GM23338 (cell line): ENCODE measurements at regions not wholly inside any gene's neighbourhood (a gene's known extent, or its start where the extent isn't known, plus 50 kb on each side); places are given as distances from the start of the nearest gene placed in this dataset.

Experiments used
- ATAC-seq: fragments of 200-7000 bp; cut with Tn5 transposase; 3 replicates; pipeline ENCODE4 v1.9.1; 2020
- DNase-seq: peaks from one replicate; pipeline ENCODE4 v3.0.0-alpha.2; 2015; ENCODE audit warnings: low spot score
- H2AFZ ChIP-seq: fragments of 200-600 bp; sonication (generic); 2 replicates; pipeline ENCODE4 v1.8.0; 2016; ENCODE audit warnings: antibody characterized with exemption, mild to moderate bottlenecking, moderate library complexity
- H3F3A ChIP-seq: fragments of 200-600 bp; sonication (generic); replicated peaks from 2 replicates; pipeline ENCODE4 v1.8.0; 2017; ENCODE audit warnings: antibody characterized with exemption, mixed run types, low read depth
- H3K27ac ChIP-seq: fragments of 200-600 bp; sonication (generic); 2 replicates; pipeline ENCODE4 v1.6.1; 2016; ENCODE audit warnings: low read depth
- H3K27me3 ChIP-seq: fragments of 200-600 bp; sonication (generic); 2 replicates; pipeline ENCODE4 v1.8.0; 2016; ENCODE audit warnings: mild to moderate bottlenecking, mixed run types, moderate library complexity; ENCODE audit not compliant: insufficient read depth
- H3K36me3 ChIP-seq: fragments of 200-600 bp; sonication (generic); 2 replicates; pipeline ENCODE4 v1.8.0; 2016; ENCODE audit warnings: mild to moderate bottlenecking; ENCODE audit not compliant: insufficient read depth
- H3K4me1 ChIP-seq: fragments of 200-600 bp; sonication (generic); 2 replicates; pipeline ENCODE4 v1.8.0; 2016; ENCODE audit warnings: mild to moderate bottlenecking, moderate library complexity; ENCODE audit not compliant: insufficient read depth
- H3K4me2 ChIP-seq: fragments of 200-600 bp; sonication (generic); 2 replicates; pipeline ENCODE4 v1.7.1; 2017; ENCODE audit warnings: mixed run types
- H3K4me3 ChIP-seq: fragments of 200-600 bp; sonication (generic); 2 replicates; pipeline ENCODE4 v1.6.1; 2016; ENCODE audit warnings: mixed run types
- H3K79me2 ChIP-seq: fragments of 200-600 bp; sonication (generic); replicated peaks from 2 replicates; pipeline ENCODE4 v1.8.0; 2017; ENCODE audit warnings: mild to moderate bottlenecking; ENCODE audit not compliant: insufficient read depth
- H3K9me2 ChIP-seq: fragments of 200-600 bp; sonication (generic); 2 replicates; pipeline ENCODE4 v1.8.0; 2017; ENCODE audit not compliant: insufficient read depth
- H4K20me1 ChIP-seq: fragments of 200-600 bp; sonication (generic); replicated peaks from 2 replicates; pipeline ENCODE4 v1.8.0; 2017; ENCODE audit warnings: mild to moderate bottlenecking; ENCODE audit not compliant: insufficient read depth
- H3K27ac Mint-ChIP-seq: 2 replicates; pipeline ENCODE4 v1.8.0; 2020; ENCODE audit warnings: inconsistent platforms, mild to moderate bottlenecking, moderate library complexity, mixed read lengths
- H3K27me3 Mint-ChIP-seq: 3 replicates; pipeline ENCODE4 v1.8.0; 2022; ENCODE audit warnings: low read depth, mild to moderate bottlenecking, moderate library complexity, mixed read lengths, inconsistent platforms; ENCODE audit not compliant: insufficient read depth, poor library complexity
- H3K36me3 Mint-ChIP-seq: 3 replicates; pipeline ENCODE4 v1.8.0; 2021; ENCODE audit warnings: low read depth, mild to moderate bottlenecking, inconsistent platforms, moderate library complexity, mixed read lengths
- H3K4me1 Mint-ChIP-seq: 3 replicates; pipeline ENCODE4 v1.8.0; 2020; ENCODE audit warnings: mild to moderate bottlenecking, inconsistent platforms, mixed read lengths
- H3K4me3 Mint-ChIP-seq: 3 replicates; pipeline ENCODE4 v1.8.0; 2021; ENCODE audit warnings: moderate library complexity, mild to moderate bottlenecking, inconsistent platforms, mixed read lengths
- H3K9me3 Mint-ChIP-seq: 3 replicates; pipeline ENCODE4 v1.8.0; 2020; ENCODE audit warnings: moderate library complexity, mild to moderate bottlenecking, inconsistent platforms, mixed read lengths
- CREB1 ChIP-seq: fragments of 250-450 bp; sonication (Bioruptor Pico); IDR thresholded peaks from 2 replicates; pipeline ENCODE4 v1.5.0; 2020; ENCODE audit warnings: low read depth, mild to moderate bottlenecking, moderate library complexity
- ETS1 ChIP-seq: IDR thresholded peaks from 2 replicates; pipeline ENCODE4 v1.6.1; 2016; ENCODE audit warnings: antibody characterized with exemption
- EZH2phosphoT487 ChIP-seq: fragments of 200-600 bp; sonication (generic); IDR thresholded peaks from one replicate; pipeline ENCODE4 v1.8.1; 2018; ENCODE audit warnings: antibody characterized with exemption; ENCODE audit not compliant: unreplicated experiment
- JUNB ChIP-seq: IDR thresholded peaks from one replicate; pipeline ENCODE4 v1.6.1; 2016; ENCODE audit warnings: antibody characterized with exemption; ENCODE audit not compliant: unreplicated experiment
- NANOG ChIP-seq: IDR thresholded peaks from 2 replicates; pipeline ENCODE4 v1.6.1; 2016; ENCODE audit warnings: antibody characterized with exemption, borderline replicate concordance
- POLR2AphosphoS5 ChIP-seq: IDR thresholded peaks from 2 replicates; pipeline ENCODE4 v1.6.1; 2016; ENCODE audit warnings: antibody characterized with exemption, low read depth
- REST ChIP-seq: IDR thresholded peaks from one replicate; pipeline ENCODE4 v1.6.1; 2018; ENCODE audit warnings: antibody characterized with exemption; ENCODE audit not compliant: unreplicated experiment
- ZNF114 ChIP-seq: fragments of 250-450 bp; sonication (Bioruptor Pico); IDR thresholded peaks from 2 replicates; pipeline ENCODE4 v1.5.0; 2020; ENCODE audit warnings: mild to moderate bottlenecking, moderate library complexity
- ZNF462 ChIP-seq: fragments of 250-450 bp; sonication (Bioruptor Pico); IDR thresholded peaks from 2 replicates; pipeline ENCODE4 v1.5.0; 2020; ENCODE audit warnings: mild to moderate bottlenecking, moderate library complexity

- TF ChIP-seq ZNF462 (CRISPR knock-in tag) (no peak), CREB1 (CRISPR knock-in tag) (no peak), ZNF114 (no peak), POLR2AphosphoS5 (no peak)
These were observed 139.3 kb downstream of the BRMS1L start (continued) for GRCh38 chr14:35965400-35965799.

GRCh38 chr14:35964697-35965286 is 138.7 kb downstream of the BRMS1L start:
- H3K4me2 ChIP-seq = no peak overlapping the region
- H3K4me3 Mint-ChIP-seq = no peak overlapping the region
- H3K4me1 ChIP-seq = peaks cover 6% of the 10 kb centered on the region; the same call in 1 of the 2 replicates
- no peaks in the 10 kb centered on the region for H4K20me1 ChIP-seq
- peaks cover 2% of the 10 kb centered on the region; the same call in 2 of the 3 replicates for H3K4me1 Mint-ChIP-seq
- H3K9me2 ChIP-seq = no peaks in the 10 kb centered on the region
- H3K27ac Mint-ChIP-seq = no peak overlapping the region
- H3K36me3 Mint-ChIP-seq = no peaks in the 10 kb centered on the region
- DNase-seq = peak; percentile 44
- H2AFZ ChIP-seq = no peak overlapping the region
- no peak for ATAC-seq
- no peaks in the 10 kb centered on the region for H3F3A ChIP-seq
- H3K27me3 Mint-ChIP-seq = peaks cover 2% of the 10 kb centered on the region
- no peak overlapping the region for H3K27ac ChIP-seq
- no peaks in the 10 kb centered on the region for H3K36me3 ChIP-seq
- H3K9me3 Mint-ChIP-seq = no peaks in the 10 kb centered on the region
- no peak overlapping the region for H3K4me3 ChIP-seq
- no peaks in the 10 kb centered on the region for H3K27me3 ChIP-seq
- no peaks in the 10 kb centered on the region for H3K79me2 ChIP-seq
- TF ChIP-seq REST = no peak
- TF ChIP-seq POLR2AphosphoS5 = no peak
- TF ChIP-seq CREB1 (CRISPR knock-in tag) = no peak
- TF ChIP-seq EZH2phosphoT487 = no peak
- no peak for TF ChIP-seq NANOG
- TF ChIP-seq JUNB = no peak
- TF ChIP-seq ETS1 = no peak
